Tibial nerve (tissue), 4 donors: ENCODE measurements at regions not wholly inside any gene's neighbourhood (a gene's known extent, or its start where the extent isn't known, plus 50 kb on each side); places are given as distances from the start of the nearest gene placed in this dataset.

Experiments used
- CTCF ChIP-seq, 5 experiments: fragments of 200-600 bp in 3 of 5; fragments of 450-650 bp in 2 of 5; sonication (generic) in 3 of 5; IDR thresholded peaks; one replicate each; pipeline ENCODE4 v1.5.1; 2016 to 2019; ENCODE audit warnings: antibody characterized with exemption in 5 of 5, mild to moderate bottlenecking in 3 of 5, moderate library complexity in 2 of 5
- EP300 ChIP-seq, 2 donors: sonication (generic); formaldehyde crosslinking; IDR thresholded peaks; one replicate each; pipeline ENCODE4 v1.6.1; 2017; ENCODE audit warnings: antibody characterized with exemption in 2 of 2, mild to moderate bottlenecking in 1 of 2
- POLR2A ChIP-seq, 2 donors: fragments of 450-650 bp; IDR thresholded peaks; one replicate each; pipeline ENCODE4 v1.6.1; 2017; ENCODE audit warnings: antibody characterized with exemption in 2 of 2, mild to moderate bottlenecking in 2 of 2, moderate library complexity in 2 of 2

GRCh38 chr5:124630767-124631704, 115.4 kb downstream of the ZNF608 start:
- TF ChIP-seq EP300 (IDR thresholded peaks at IDR 0.05), result no peak
- no peak for TF ChIP-seq POLR2A (IDR thresholded peaks at IDR 0.05)
- no peak for TF ChIP-seq CTCF (IDR thresholded peaks at IDR 0.05)
